Prostate gland (tissue), 2 donors: ENCODE measurements at regions not wholly inside any gene's neighbourhood (a gene's known extent, or its start where the extent isn't known, plus 50 kb on each side); places are given as distances from the start of the nearest gene placed in this dataset.

Experiments
- DNase-seq: peaks from one replicate; pipeline ENCODE4 v3.0.0-alpha.2; 2019; ENCODE audit warnings: low spot score
- H3K27ac ChIP-seq, 2 donors: fragments of 200-600 bp; sonication (generic); 2 replicates each; pipeline ENCODE4 v1.5.1; 2017 to 2019
- H3K27me3 ChIP-seq: fragments of 200-600 bp; sonication (generic); replicated peaks from 2 replicates; pipeline ENCODE4 v1.5.1; 2019; ENCODE audit not compliant: insufficient read depth
- H3K36me3 ChIP-seq, 2 donors: fragments of 200-600 bp; sonication (generic); 1 replicate in 1 of 2; 2 replicates in 1 of 2; pipeline versions ENCODE4 v1.5.1 to v1.8.1; 2017 to 2019
- H3K4me1 ChIP-seq: fragments of 200-600 bp; sonication (generic); replicated peaks from 2 replicates; pipeline ENCODE4 v1.5.1; 2019
- H3K4me3 ChIP-seq, 2 donors: fragments of 200-600 bp; sonication (generic); 2 replicates each; pipeline ENCODE4 v1.5.1; 2017 to 2019
- H3K9me3 ChIP-seq: fragments of 200-600 bp; sonication (generic); 2 replicates; pipeline ENCODE4 v1.5.1; 2017
- POLR2A ChIP-seq: fragments of 450-650 bp; IDR thresholded peaks from one replicate; pipeline ENCODE4 v1.6.1; 2016; ENCODE audit warnings: antibody characterized with exemption, mild to moderate bottlenecking
- POLR2AphosphoS5 ChIP-seq: sonication (generic); formaldehyde crosslinking; IDR thresholded peaks from one replicate; pipeline ENCODE4 v1.6.1; 2017; ENCODE audit warnings: antibody characterized with exemption
- WGBS: methylation state at CpG from one replicate; pipeline ENCODE4 v1.1.5; 2018; 5-methylcytosine and 5-hydroxymethylcytosine counted together
- intact Hi-C: fragments of 100-400 bp; cut with DNase I; formaldehyde crosslinking; loops from one replicate; pipeline ENCODE4 v1.14.2; 2022
- TF ChIP-seq, protein P1 (sequence below), 4 experiments: fragments of 200-600 bp in 2 of 4; fragments of 450-650 bp in 2 of 4; sonication (generic) in 2 of 4; IDR thresholded peaks; 1 replicate in 3 of 4; 2 replicates in 1 of 4; pipeline ENCODE4 v1.5.1; 2016 to 2019; ENCODE audit warnings: antibody characterized with exemption in 4 of 4, mild to moderate bottlenecking in 2 of 4, moderate library complexity in 2 of 4

DNA sequence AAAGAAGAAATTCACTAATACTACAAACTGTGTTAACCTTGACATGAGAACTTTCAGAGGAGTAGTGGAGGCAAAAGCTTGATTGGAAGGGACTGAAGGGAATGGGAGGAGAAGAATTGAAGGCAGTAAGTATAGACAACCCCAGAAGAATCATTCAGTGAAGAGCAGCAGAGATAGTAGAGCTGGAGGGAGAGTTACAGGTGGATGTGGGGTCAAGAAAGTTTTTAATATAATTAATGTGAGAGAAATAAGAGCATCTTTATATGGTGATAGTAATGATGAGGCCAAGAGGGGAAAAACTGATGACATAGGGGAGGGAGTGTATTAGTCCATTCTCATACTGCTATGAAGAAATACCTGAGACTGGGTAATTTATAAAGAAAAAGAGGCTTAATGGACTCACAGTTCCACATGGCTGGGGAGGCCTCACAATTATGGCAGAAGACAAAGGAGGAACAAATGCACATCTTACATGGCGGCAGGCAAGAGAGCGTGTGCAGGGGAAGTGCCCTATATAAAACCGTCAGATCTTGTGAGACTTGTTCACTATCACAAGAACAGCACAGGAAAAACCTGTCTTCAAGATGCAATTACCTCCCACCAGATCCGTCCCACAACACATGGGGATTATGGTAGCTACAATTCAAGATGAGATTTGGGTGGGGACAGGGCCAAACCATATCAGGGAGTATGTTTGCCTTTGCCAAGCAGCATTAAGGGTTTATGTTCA lies 88.3 kb upstream of the PIK3CG start:
- 91% methylated on average over 4 of the region's 4 CpGs for WGBS
- Histone ChIP-seq H3K4me1 (no peaks in the 10 kb centered on the region), H3K4me3 (no peak overlapping the region), H3K9me3 (no peaks in the 10 kb centered on the region), H3K27ac (no peak overlapping the region), H3K36me3 (no peaks in the 10 kb centered on the region), H3K27me3 (no peaks in the 10 kb centered on the region)
- intact Hi-C loops = no loop called here
- TF ChIP-seq POLR2A (no peak), POLR2AphosphoS5 (no peak)
- TF ChIP-seq, protein P1, sequence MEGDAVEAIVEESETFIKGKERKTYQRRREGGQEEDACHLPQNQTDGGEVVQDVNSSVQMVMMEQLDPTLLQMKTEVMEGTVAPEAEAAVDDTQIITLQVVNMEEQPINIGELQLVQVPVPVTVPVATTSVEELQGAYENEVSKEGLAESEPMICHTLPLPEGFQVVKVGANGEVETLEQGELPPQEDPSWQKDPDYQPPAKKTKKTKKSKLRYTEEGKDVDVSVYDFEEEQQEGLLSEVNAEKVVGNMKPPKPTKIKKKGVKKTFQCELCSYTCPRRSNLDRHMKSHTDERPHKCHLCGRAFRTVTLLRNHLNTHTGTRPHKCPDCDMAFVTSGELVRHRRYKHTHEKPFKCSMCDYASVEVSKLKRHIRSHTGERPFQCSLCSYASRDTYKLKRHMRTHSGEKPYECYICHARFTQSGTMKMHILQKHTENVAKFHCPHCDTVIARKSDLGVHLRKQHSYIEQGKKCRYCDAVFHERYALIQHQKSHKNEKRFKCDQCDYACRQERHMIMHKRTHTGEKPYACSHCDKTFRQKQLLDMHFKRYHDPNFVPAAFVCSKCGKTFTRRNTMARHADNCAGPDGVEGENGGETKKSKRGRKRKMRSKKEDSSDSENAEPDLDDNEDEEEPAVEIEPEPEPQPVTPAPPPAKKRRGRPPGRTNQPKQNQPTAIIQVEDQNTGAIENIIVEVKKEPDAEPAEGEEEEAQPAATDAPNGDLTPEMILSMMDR (IDR thresholded peaks at IDR 0.05) = no peak
- DNase-seq = no peak

- 87% methylated on average over 7 of the region's 7 CpGs for WGBS
- no peak for DNase-seq
- intact Hi-C loops = no loop called here
- Histone ChIP-seq H3K27me3 (no peaks in the 10 kb centered on the region), H3K36me3 (no peaks in the 10 kb centered on the region), H3K4me3 (no peak overlapping the region), H3K4me1 (no peaks in the 10 kb centered on the region), H3K9me3 (no peaks in the 10 kb centered on the region), H3K27ac (no peak overlapping the region)
- no peak for TF ChIP-seq POLR2A
- no peak for TF ChIP-seq POLR2AphosphoS5
- TF ChIP-seq, protein P1 (IDR thresholded peaks at IDR 0.05) = no peak
Measured at GRCh38 chr7:106777674-106778299, 87.3 kb upstream of the PIK3CG start.

GRCh38 chr7:106778656-106779250 lies 86.3 kb upstream of the PIK3CG start:
- Histone ChIP-seq H3K4me3 (no peak overlapping the region), H3K4me1 (no peaks in the 10 kb centered on the region), H3K36me3 (no peaks in the 10 kb centered on the region), H3K27me3 (no peaks in the 10 kb centered on the region), H3K27ac (no peak overlapping the region), H3K9me3 (no peaks in the 10 kb centered on the region)
- no peak for DNase-seq
- WGBS = 82% methylated on average over 2 of the region's 2 CpGs
- TF ChIP-seq, protein P1 (IDR thresholded peaks at IDR 0.05) = no peak
- TF ChIP-seq POLR2AphosphoS5 (no peak), POLR2A (no peak)
- intact Hi-C loops = no loop called here

- intact Hi-C loops = no loop called here
- no peak for DNase-seq
- Histone ChIP-seq H3K4me1 (no peaks in the 10 kb centered on the region), H3K36me3 (no peaks in the 10 kb centered on the region), H3K4me3 (no peak overlapping the region), H3K27me3 (no peaks in the 10 kb centered on the region), H3K9me3 (no peaks in the 10 kb centered on the region), H3K27ac (no peak overlapping the region)
- WGBS = 77% methylated on average over 4 of the region's 4 CpGs
- no peak for TF ChIP-seq POLR2AphosphoS5
- TF ChIP-seq, protein P1 (IDR thresholded peaks at IDR 0.05) = no peak
- no peak for TF ChIP-seq POLR2A
Measured at GRCh38 chr7:106779877-106780276, 85.2 kb upstream of the PIK3CG start.
